HG03108 (cell line): ENCODE measurements at regions not wholly inside any gene's neighbourhood (a gene's known extent, or its start where the extent isn't known, plus 50 kb on each side); places are given as distances from the start of the nearest gene placed in this dataset.
A peak's percentile ranks its signal among the peaks of the same experiment; 100 is the strongest.

Source experiments
- ATAC-seq: cut with Tn5 transposase; IDR thresholded peaks from one replicate; pipeline ENCODE4 v1.9.1; 2021; ENCODE audit warnings: moderate library complexity; ENCODE audit not compliant: unreplicated experiment

DNA sequence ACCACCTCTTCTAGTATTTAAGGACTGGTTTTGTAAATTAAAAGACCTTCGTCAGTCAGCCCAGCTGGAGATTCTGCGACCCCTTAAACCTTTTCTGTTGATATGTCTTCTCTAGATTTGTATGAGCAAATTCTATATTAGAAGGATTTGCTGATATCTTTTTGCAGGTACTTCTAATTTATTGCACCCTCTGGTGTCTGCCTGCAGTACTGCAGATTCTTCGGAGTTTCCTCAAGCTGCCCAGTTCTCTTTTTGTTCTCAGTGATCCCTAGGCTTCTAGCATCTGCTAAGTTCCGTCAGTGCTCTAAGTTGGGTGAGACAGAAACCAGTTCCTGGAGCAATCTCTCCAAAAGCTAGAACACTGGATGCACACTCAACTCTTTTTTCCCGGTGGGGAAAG, 545.2 kb downstream of the C4orf33 start:
- ATAC-seq, result peak; percentile 61

DNA sequence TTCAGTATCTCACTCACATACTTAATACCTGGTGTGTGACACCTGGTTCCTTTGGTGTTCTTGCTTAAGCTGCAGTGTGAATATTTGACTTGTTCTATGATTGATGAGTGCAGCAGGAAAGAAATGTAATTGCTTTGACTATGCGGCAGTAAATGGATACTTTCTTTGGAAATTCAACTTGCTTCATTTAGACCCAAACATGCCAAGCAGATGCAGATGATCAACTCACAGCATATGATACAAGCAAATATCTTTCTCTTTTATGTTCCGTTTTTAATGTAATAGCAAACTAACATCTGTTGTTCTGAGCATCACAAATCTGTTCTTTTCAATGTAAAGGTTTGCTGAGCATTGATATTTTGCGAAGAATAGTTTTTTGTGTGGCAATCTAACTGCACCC, 549.5 kb downstream of the C4orf33 start:
- no peak for ATAC-seq

DNA sequence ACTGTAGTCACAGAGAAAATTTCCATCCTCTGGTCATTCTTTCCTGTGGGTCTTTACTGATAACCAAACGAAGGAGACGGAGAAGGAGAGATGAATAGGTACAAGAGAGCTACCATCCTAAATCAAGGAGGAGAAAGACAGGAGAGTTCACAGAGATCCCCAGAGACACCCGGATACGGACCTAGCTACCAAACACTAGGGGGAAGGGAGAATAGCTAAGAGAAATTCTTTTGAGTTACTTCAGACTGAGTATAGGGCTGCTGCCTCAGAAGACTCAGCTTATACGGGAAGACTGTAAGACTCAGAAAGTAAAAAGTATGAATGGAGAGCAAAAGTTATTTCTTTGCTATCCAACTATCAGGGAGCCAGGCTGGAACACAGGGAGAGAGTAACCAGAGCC, 572.1 kb downstream of the C4orf33 start:
- ATAC-seq, result no peak

DNA sequence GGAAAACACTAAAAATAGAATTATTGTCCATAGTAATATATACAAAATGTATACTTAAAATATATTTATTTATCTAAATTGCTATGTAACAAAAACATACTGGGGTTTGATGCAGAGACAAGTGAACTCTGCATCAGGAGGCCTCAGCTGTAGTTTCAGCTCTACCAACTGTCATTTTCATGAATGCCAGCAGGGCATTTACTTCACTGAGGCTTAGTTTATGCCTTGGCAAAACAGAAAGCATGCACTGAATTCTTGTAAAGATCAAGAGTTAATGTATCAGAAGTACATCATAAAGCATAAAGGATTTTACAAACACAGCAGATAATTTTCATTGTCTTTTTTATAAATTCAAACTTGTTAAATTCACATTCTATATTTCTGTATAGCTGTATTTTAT, 577.0 kb downstream of the C4orf33 start:
- no peak for ATAC-seq

DNA sequence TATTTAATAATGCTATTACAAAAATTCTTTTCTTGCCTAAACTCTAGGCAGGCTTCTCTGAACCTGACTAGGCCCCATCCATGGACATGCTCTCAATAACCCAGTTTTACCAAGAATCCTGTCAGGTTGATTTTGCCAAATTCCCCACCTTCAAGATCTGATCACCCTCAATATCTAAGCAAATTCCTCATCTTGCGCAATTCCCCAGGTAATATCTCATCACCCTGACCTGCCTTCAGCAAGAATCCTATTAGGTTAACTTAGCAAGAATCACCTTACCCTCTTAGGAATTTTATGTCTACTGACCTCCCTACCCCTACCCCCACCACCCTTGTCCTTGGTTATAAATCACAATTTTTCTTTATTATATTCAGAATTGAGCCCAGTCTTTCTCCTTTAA, 579.1 kb downstream of the C4orf33 start:
- no peak for ATAC-seq

DNA sequence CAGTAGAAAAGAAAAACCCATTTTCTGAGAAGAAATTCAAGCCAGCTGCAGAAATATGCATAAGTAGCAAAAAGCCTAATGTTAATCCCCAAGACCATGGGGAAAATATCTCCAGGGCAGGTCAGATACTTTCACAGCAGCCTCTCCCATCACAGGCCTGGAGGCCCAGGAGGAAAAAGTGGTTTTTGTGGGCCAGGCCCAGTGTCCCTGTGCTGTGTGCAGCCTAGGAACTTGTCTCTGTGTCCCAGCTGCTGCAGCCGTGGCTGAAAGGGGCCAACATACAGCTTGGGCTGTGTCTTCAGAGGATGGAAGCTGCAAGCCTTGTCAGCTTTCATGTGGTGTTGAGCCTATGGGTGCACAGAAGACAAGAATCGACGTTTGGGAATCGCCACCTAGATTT, 581.0 kb downstream of the C4orf33 start:
- no peak for ATAC-seq

DNA sequence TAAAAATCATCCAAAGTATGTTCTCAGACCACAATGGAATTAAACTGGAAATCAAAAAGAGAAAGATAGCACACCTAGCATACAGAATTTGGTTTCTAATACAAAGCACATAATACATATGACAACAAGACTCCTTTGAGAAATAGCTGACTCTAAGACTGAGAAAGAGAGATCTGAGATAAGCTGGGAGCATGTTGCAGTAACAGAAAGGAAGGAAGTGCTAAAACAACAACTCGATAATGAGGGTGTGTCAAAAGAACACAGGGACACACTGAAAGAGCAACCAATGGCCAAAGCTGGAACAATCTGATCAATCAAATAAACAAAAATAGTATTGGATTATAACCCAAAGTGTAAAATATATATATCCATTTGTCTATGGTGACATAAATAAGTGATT, 586.6 kb downstream of the C4orf33 start:
- ATAC-seq, result no peak

DNA sequence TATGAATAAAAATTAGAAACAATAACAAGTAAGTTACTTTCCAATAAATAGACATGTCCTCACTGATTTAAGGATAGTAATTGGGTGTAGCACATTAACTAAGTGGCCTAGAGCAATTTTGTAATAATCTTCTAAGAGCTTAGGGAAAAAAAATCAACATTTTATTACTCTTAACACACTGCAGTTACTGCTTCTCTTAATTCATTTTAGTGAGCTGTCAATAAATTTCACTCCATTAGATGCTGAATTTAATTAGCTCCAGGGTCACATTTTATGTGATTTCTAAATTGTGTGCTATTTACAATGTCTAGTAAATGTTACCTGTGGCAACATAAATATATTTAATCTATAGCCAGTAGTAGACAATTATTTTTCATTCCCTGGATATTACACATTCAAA, 612.0 kb downstream of the C4orf33 start:
- ATAC-seq, result no peak

DNA sequence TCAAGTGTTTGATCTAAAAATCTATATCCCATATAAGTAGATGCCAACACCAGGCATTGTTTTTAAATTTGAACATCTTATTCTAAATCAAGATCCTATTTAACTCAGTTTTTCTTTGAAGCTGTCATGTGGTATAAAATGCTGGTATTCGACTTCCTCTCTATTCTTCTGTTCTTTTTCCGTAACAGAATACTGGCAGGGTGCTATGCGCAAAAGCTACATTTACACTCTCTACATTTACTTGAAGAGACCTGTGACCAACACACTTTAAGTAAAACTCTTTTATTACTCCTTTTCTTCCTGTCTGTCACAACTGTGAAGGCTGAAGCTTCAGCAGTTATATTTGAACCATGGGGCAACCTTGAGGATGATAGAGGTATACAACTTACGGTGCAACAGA, 612.8 kb downstream of the C4orf33 start:
- ATAC-seq, result no peak

DNA sequence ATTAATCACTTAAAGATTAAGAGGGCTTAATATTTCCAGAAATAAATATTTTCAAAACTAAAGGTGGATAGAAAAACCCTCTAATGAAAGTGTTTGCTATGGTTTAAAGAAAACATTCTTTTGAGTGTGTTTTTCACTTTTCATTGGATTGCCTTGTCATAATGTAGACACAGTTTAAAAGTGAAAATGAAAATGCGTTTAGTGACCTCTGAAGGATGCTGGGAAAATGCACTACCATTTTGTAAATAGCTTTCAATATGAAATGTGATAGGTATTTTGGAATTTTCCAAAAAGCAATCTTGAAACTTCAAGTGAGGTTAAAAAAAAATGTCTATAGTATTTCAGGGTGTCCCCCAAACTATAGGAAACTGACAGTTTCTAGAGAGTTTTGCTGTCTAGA, 642.2 kb downstream of the C4orf33 start:
- no peak for ATAC-seq

DNA sequence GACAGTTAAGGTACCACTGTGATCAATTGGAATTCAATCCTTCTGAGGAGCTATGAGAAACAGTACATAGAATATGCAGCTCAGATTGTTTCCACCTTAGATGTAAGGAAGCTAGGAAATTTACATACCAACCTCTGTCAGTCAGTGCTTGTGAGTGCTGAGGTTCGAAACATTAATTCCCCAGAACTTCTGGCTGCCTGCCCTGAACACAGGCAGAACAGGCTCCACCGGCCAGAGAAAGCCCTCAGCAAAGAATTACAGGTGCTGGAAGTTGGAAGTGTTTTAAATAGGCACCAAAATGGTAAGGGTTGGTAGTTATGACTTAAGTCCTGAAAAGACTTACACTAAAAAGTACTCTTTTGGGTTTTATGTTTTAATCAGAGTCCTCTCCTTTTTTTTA, 651.8 kb downstream of the C4orf33 start:
- no peak for ATAC-seq

DNA sequence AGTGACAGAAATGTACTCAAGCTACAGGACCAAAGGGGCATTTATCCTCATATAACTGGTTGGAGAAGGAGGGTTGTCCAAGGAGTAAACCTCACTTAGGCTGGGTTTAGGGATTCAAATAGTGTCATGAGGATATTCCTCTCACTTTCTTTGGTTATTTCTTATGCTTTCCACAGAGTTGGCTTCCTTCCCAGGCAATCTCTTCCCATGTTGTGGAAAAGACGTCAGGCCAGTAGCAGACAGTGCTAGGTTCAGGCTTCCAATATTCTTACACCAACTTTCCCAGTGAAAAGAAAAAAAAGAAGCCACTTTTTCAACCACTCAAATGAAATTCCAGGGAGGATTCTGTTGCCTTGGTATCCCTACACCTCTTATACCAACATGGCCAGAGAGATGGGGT, 653.0 kb downstream of the C4orf33 start:
- ATAC-seq, result no peak

DNA sequence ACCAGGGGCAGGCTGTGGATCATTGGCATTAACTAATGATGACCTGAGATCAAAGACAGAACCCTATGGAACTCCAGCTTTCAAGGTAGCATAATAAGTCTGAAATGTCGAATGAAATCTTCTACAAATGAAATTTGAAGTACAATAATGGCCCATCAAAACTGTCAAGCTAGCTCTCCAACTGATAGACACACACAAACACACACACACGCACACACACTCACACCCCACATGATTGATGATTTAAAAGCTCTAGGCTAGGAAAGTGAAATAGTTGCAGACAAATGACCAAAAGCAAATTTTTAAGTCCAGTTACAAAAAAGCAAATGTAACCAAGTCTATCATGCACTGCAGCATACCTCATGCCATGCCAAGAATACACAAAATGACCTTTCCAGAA, 655.7 kb downstream of the C4orf33 start:
- no peak for ATAC-seq

DNA sequence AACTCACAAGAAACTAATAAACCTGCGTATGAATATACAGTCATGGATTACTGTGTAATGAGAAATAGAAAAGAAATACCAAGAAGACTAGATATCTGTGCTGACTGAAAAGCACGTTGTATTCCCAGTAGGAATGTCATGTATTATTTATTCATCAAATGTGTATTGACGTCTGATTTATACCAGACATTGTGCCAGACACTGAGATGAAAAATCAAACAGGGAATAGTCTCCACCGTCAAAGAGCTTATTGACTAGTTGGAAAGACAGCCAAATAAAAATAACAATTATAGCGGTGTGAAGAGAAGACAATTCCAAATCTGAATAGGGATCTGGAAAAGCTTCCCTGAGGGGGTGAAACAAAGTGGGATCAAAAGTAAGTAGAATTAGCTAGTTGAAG, 687.6 kb downstream of the C4orf33 start:
- no peak for ATAC-seq

DNA sequence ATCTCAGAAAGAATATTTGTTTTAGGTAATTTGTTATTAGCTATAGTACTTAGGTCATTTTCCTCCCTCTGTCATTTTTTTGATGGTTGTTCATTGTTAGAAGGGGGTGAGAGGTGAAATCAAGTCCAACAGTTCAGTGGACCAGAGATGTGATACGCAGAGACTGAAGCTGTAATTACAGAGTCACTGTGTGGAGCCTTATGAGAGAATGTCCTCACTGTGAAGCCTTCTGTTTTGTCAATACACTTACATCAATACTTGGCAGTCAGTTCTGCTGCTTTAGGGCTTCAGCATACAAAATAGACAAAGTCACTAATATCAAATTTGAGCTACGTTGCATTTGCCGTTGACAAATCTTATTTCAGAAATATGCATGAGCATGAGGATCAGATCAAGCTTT, 692.5 kb downstream of the C4orf33 start:
- ATAC-seq, result no peak

DNA sequence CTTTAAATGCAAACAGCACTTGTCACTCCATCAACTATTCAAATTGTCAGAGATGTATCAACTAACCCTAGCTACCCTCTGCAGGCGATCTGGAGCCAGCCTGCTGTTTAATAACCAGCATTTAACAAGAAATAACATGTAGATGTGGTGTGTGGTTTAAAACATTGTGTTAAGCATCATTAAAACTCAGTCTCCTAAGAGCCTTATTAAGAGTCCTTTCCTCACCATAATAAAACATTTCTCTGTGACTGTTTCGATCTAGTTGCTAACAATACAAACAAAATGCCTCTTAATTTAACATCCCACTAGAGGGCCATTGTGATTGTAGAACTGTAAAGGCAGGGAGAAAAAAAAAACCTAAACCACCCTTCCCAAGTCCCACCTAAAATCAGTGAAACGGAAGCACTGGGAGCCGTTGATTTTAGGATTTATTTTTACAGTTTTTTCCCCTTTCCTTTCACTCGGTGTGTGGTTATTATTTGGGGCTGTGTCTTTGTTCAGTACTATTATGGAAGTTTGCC, 708.6 kb downstream of the C4orf33 start:
- no peak for ATAC-seq

DNA sequence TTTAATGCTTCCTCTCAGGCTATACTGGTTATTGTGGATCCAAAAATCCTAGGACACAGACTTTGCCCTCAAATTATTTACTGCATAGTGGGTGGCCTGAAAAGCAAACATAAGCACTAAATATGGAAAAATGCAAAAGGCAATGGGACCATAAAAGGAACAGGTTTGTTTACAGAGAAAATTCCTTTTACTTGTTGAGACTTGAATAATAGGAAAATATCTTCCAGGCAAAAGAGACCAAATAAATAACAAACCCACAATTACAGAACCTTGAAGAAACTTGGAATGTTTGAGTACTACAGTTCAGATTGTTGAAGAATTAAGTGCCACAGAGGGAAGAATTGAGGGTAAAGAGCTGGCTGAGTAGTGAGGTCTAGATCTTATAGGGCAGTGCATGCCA, 711.0 kb downstream of the C4orf33 start:
- no peak for ATAC-seq

DNA sequence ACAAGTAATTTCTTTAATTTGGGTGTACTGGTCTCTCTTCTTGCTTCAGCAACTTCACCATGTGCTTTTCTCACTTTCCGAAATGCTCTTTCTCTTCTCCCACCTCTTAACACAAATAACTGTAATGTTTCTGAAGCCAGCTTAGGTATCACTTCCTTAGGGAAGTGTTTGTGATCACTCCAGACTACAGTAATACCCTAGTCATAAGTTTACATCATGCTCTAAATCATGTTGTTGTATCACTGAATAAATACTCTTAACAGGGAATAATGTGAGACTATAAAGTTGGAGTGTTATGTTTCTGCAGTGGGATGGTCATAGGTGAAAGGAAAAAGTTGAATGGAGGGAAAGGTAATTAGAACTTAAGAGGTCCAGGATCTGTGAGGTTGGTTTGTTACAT, 712.3 kb downstream of the C4orf33 start:
- ATAC-seq, result no peak

DNA sequence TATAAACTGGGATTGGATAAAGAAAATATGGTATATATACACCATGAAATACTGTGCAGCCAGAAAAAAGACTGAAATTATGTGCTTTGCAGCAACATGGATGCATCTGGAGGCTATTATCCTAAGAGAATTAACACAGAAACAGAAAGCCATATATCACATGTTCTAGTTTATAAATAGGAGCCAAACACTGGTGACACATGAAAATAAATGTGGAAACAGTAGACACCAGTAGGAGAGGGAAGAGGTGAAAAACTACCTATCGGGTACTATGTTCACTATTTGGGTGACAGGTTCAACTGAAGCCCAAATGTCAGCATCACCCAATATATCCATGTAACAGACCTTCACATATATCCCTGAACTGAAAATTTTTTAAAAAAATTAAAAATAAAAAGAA, 725.1 kb downstream of the C4orf33 start:
- ATAC-seq, result no peak

DNA sequence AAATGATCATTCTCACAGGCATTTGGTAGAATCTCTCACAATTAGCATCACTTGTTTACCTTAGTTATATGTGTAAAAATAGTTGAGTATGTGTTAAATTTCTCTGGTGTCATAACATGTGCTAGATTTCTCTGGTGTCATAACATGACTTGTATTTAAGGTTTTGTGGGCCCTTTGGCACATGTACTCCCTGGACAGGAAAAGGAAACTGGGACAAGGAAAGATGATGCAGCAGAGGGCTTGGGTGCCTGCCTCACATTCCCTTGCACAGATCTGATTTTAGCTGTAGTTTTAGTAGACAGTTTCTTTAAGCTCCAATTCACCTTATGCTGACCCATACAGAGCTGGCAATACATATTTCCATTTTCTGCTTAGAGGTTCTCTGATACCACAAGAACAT, 726.0 kb downstream of the C4orf33 start:
- ATAC-seq, result no peak

DNA sequence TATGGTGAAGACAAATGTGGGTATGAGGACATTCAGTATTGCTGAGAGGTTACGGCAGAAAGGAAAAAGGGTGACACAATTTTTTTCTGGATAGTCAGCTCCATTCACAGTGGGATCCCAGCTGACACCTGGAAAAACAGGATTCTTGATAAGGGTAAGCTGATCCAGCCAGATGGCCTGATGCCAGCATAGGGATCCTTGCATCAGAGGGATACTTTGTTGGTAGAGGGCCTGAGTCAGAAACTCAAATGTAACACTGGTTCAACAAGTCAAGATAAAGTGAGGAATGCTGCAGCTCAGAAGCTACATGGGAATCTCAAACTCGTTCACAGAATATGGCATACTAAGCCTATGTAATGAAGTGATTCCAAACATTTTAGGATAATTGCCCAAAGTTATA, 726.7 kb downstream of the C4orf33 start:
- no peak for ATAC-seq

DNA sequence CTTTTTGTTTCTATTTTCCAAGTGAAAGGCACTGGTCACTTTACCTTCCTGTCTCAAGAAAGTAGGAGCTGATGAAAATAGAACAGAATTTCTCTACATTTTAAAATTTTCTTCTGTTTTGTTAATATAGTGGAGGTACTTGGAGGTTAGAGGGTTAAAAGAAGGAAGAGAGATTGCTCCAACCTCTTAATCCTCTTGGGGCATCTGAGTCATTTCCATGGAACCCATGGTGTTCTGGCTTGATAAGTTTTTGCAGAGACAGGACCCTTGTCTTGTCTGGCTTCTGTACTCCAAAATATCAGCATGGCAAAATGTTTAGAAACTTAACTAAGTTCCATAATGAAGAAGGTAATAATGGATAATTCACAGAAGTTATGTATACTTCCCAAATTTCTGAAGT, 727.2 kb downstream of the C4orf33 start:
- no peak for ATAC-seq

DNA sequence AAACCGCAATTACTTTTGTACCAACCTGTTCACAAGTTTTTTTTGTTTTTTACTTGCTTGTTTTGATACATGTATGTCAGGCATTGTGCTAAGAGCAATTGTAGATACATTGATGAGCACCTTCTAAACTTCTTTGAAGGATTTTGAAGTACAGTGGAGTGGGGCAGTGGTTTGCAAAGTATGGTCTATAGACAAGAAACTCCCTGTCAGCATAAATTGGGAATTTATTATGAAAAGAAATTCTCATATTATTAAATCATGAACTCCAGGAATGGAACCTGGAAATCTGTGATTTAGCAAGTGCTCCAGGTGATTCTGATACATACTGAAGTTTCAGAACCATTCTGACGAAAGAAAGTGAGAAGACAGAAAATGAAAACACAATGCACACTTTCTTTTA, 733.4 kb downstream of the C4orf33 start:
- no peak for ATAC-seq

DNA sequence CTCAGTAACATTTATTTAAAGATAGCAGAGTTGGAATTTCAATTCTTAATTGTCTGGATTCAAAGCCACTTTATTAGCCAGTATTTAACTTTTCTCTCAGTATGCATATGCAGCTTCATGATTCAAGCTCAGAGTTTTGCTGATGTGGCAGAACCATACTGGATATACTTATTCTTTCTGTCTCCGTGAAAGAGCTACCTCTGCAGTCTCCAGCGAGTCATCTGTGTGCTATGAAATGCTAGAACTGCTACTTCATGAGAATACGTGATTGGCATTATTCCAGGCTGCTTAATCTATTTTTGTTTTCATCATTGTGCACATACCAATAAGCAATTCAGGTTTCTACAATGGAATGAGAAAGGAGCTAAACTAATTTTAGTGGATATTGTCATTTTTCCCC, 743.7 kb downstream of the C4orf33 start:
- ATAC-seq, result no peak
